Skeletal muscle tissue (tissue), 3 donors: ENCODE measurements at regions not wholly inside any gene's neighbourhood (a gene's known extent, or its start where the extent isn't known, plus 50 kb on each side); places are given as distances from the start of the nearest gene placed in this dataset.

Experiments
- H3K27ac ChIP-seq: one replicate; pipeline ENCODE4 v1.7.0; 2013; ENCODE audit warnings: mild to moderate bottlenecking, low read depth, low read length, inconsistent platforms
- H3K27me3 ChIP-seq, 3 donors: one replicate each; pipeline ENCODE4 v1.7.0; 2013; ENCODE audit warnings: low read length in 3 of 3; ENCODE audit not compliant: control insufficient read depth in 3 of 3, insufficient read depth in 3 of 3
- H3K36me3 ChIP-seq, 3 donors: one replicate each; pipeline ENCODE4 v1.7.0; 2013; ENCODE audit warnings: low read length in 3 of 3; ENCODE audit not compliant: control insufficient read depth in 3 of 3, insufficient read depth in 3 of 3
- H3K4me1 ChIP-seq, 3 donors: one replicate each; pipeline ENCODE4 v1.7.0; 2013; ENCODE audit warnings: low read length in 3 of 3, mild to moderate bottlenecking in 3 of 3; ENCODE audit not compliant: control insufficient read depth in 3 of 3, insufficient read depth in 3 of 3
- H3K4me3 ChIP-seq, 3 donors: one replicate each; pipeline ENCODE4 v1.7.0; 2013; ENCODE audit warnings: low read length in 3 of 3
- H3K9ac ChIP-seq, 3 donors: one replicate each; pipeline ENCODE4 v1.7.0; 2013; ENCODE audit warnings: low read length in 3 of 3, mild to moderate bottlenecking in 3 of 3, moderate library complexity in 2 of 3, low read depth in 1 of 3
- H3K9me3 ChIP-seq, 3 donors: one replicate each; pipeline ENCODE4 v1.7.0; 2013; ENCODE audit warnings: low read length in 3 of 3; ENCODE audit not compliant: control insufficient read depth in 3 of 3
- donor health status: Osteomylitis.

DNA sequence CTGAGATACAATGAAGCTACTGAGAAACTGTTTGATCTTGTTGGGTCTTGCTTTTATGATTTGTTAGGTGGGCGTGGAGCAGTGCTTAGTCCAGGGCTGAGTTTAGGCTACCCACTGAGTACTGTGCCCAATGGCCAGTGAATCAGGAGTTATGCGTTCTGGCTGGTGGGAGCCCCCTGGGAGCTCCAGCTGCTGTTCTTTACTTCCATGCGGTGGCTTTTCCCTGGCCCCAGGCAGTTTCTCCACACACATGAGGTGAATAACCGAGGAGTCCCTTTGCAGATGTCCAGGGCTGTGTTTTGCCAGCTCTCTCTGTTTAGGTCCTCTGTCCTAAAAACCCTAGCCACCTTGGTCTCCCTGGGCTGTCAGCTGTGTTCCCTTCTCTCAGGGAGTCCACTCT, 106.5 kb downstream of the KLF13 start:
- H3K4me1 ChIP-seq: peaks cover 8 to 17% (median 12%) of the 10 kb centered on the region in 3 donors
- no peak overlapping the region for H3K4me3 ChIP-seq
- no peak overlapping the region for H3K9ac ChIP-seq
- no peaks in the 10 kb centered on the region for H3K9me3 ChIP-seq
- H3K27ac ChIP-seq: no peak overlapping the region
- H3K36me3 ChIP-seq: no peaks in the 10 kb centered on the region
- no peaks in the 10 kb centered on the region for H3K27me3 ChIP-seq

DNA sequence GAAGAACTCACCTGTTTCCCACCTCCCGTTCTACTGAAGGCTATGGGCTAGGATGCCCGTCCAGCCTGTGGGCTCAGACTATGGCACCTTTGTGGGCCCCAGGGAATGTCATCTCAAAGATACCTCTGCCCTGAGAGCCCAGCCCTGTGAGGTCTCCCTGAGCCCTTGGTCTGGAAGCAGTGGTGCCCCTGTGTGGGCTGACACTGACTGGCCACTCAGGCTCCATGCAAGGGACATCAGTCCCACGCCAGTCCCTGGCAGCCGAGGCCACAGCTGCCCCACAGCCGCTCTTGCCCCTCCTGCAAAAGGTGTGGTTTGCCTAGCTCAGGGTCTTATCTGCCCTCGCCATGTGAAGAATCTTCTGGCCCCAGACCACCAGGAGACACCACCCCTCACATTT, 106.9 kb downstream of the KLF13 start:
- Histone ChIP-seq H3K36me3 (no peaks in the 10 kb centered on the region), H3K4me1 (peaks cover 8 to 17% (median 12%) of the 10 kb centered on the region in 3 donors), H3K9me3 (no peaks in the 10 kb centered on the region), H3K9ac (no peak overlapping the region), H3K27ac (no peak overlapping the region), H3K4me3 (no peak overlapping the region), H3K27me3 (no peaks in the 10 kb centered on the region)

- Histone ChIP-seq H3K9me3 (no peaks in the 10 kb centered on the region), H3K9ac (no peak overlapping the region), H3K4me1 (peaks cover 8 to 17% (median 12%) of the 10 kb centered on the region in 3 donors), H3K27ac (peak overlapping the region; percentile 64), H3K27me3 (no peaks in the 10 kb centered on the region), H3K4me3 (no peak overlapping the region), H3K36me3 (no peaks in the 10 kb centered on the region)
Measured at GRCh38 chr15:31434275-31434587, 107.6 kb downstream of the KLF13 start.

- Histone ChIP-seq H3K27ac (peak overlapping the region; percentile 64), H3K4me3 (peak overlapping the region in 2 of 3 donors; percentile 16 to 39), H3K27me3 (no peaks in the 10 kb centered on the region), H3K36me3 (no peaks in the 10 kb centered on the region), H3K9ac (peak overlapping the region in 1 of 3 donors; percentile 40), H3K4me1 (peaks cover 8 to 19% (median 12%) of the 10 kb centered on the region in 3 donors), H3K9me3 (no peaks in the 10 kb centered on the region)
Measured at GRCh38 chr15:31434588-31435260, 108.1 kb downstream of the KLF13 start.

GRCh38 chr15:31435261-31435911, 108.8 kb downstream of the KLF13 start:
- Histone ChIP-seq H3K36me3 (no peaks in the 10 kb centered on the region), H3K27ac (peak overlapping the region; percentile 64), H3K4me1 (peaks cover 8 to 21% (median 14%) of the 10 kb centered on the region in 3 donors), H3K4me3 (peak overlapping the region; percentile 11 to 39 (median 16)), H3K9me3 (no peaks in the 10 kb centered on the region), H3K27me3 (no peaks in the 10 kb centered on the region), H3K9ac (peak overlapping the region in 1 of 3 donors; percentile 40)

GRCh38 chr15:31435912-31436628, 109.4 kb downstream of the KLF13 start:
- Histone ChIP-seq H3K4me3 (no peak overlapping the region), H3K36me3 (no peaks in the 10 kb centered on the region), H3K4me1 (peaks cover 11 to 24% (median 17%) of the 10 kb centered on the region in 3 donors), H3K9me3 (no peaks in the 10 kb centered on the region), H3K27me3 (no peaks in the 10 kb centered on the region), H3K9ac (no peak overlapping the region), H3K27ac (no peak overlapping the region)

DNA sequence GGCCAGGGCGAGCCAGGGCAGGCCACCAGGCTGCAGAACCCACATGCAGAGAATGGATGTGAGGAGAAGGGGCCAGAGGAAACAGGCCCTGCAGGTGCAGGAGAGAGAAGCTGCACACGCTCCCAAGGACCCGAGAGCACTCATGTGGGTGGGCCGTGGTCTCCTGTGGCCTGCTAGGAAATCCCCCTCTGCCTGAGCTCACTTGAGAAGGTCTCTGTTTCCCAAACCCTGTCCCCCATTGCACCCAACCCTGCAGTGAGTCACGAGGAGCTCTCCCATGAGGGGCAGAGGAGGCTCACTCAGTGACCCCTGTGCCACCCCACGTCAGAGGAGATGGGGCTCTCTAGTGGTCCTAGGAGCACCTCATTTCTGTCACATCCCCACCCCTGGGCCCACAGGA, 111.1 kb downstream of the KLF13 start:
- Histone ChIP-seq H3K4me1 (peaks cover 11 to 28% (median 20%) of the 10 kb centered on the region in 3 donors), H3K27ac (no peak overlapping the region), H3K9me3 (no peaks in the 10 kb centered on the region), H3K27me3 (no peaks in the 10 kb centered on the region), H3K36me3 (no peaks in the 10 kb centered on the region), H3K4me3 (no peak overlapping the region), H3K9ac (no peak overlapping the region)

DNA sequence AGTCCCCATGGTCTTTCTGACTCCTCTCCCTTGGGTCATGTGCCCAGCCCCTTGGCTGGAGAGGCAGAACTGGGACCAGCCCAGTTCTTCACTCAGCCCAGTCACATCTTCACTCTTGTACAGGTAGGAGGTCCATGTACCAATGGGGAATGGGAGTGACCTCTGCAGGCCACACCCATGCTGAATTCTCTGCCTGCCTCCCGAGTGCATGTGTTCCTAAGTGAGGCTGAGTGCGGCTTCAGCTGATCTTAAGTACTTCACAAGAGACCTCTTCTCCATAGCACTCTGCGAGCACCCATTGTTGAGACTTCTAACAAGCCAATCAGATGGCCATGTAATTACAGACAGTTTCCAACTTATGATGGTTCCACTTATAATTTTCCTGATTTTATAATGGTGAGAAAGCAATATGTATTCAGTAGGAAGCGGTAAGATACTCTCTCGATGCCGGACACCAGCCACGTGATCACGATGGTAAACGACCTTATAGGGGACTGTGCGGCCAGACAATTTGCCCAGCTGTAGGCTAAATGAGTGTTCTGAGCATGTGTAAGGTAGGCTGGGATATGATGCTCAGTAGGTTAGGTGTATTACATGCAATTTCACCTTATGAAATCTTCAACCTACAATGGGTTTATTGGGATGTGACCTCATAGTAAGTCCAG, 112.1 kb downstream of the KLF13 start:
- Histone ChIP-seq H3K4me1 (peaks cover 11 to 28% (median 20%) of the 10 kb centered on the region in 3 donors), H3K27ac (no peak overlapping the region), H3K27me3 (no peaks in the 10 kb centered on the region), H3K36me3 (no peaks in the 10 kb centered on the region), H3K9ac (no peak overlapping the region), H3K4me3 (no peak overlapping the region), H3K9me3 (no peaks in the 10 kb centered on the region)

DNA sequence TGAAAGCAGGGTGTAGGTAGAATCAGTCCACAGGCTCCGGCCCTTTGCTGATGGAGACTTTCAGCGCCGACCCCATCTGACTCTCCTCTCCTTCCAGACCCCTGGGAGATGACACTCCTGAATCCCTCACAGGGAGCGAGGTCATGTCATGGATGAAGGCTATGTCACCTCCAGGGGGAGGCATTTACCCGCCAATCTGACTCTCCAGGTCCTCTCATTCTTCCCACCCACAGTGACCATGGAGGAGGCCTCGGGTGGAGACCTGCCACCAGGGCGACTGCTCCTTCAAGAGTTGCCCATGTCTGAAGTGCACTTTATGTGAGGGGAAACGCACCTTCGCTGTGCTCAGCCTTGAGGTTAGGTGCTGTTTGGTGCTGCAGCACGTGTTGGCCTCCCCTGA, 112.7 kb downstream of the KLF13 start:
- H3K36me3 ChIP-seq: no peaks in the 10 kb centered on the region
- H3K4me1 ChIP-seq: peaks cover 11 to 26% (median 20%) of the 10 kb centered on the region in 3 donors
- no peaks in the 10 kb centered on the region for H3K9me3 ChIP-seq
- H3K27ac ChIP-seq: no peak overlapping the region
- no peak overlapping the region for H3K9ac ChIP-seq
- no peaks in the 10 kb centered on the region for H3K27me3 ChIP-seq
- H3K4me3 ChIP-seq: no peak overlapping the region
